Cardiac muscle cell (in vitro differentiated cells and primary cell): ENCODE measurements at regions not wholly inside any gene's neighbourhood (a gene's known extent, or its start where the extent isn't known, plus 50 kb on each side); places are given as distances from the start of the nearest gene placed in this dataset.

Experiments
- DNase-seq, 2 donors: peaks; one replicate each; pipeline versions ENCODE4 v3.0.0 to v3.0.0-alpha.2; 2010 to 2017; ENCODE audit warnings: low read depth in 1 of 2, low spot score in 1 of 2
- H3K27ac ChIP-seq: fragments of 200-600 bp; sonication (generic); 2 replicates; pipeline ENCODE4 v1.5.1; 2016
- H3K27me3 ChIP-seq: fragments of 200-600 bp; sonication (generic); 2 replicates; pipeline ENCODE4 v1.6.0; 2016; ENCODE audit warnings: control low read depth
- H3K36me3 ChIP-seq: fragments of 200-600 bp; sonication (generic); 2 replicates; pipeline ENCODE4 v1.5.1; 2016; ENCODE audit warnings: control low read depth
- H3K4me1 ChIP-seq: fragments of 200-600 bp; sonication (generic); 2 replicates; pipeline ENCODE4 v1.8.1; 2017; ENCODE audit warnings: low read depth, mild to moderate bottlenecking, mixed run types
- H3K4me3 ChIP-seq: fragments of 200-600 bp; sonication (generic); 2 replicates; pipeline ENCODE4 v1.5.1; 2016; ENCODE audit warnings: mild to moderate bottlenecking
- H3K9me3 ChIP-seq: fragments of 200-600 bp; sonication (generic); 2 replicates; pipeline ENCODE4 v1.5.1; 2017; ENCODE audit warnings: low read depth, mild to moderate bottlenecking, control low read depth
- CTCF ChIP-seq: IDR thresholded peaks from 2 replicates; pipeline ENCODE4 v1.5.1; 2012; ENCODE audit warnings: low read depth, mild to moderate bottlenecking, low read length

- Histone ChIP-seq H3K4me1 (no peaks in the 10 kb centered on the region), H3K9me3 (no peaks in the 10 kb centered on the region), H3K27me3 (no peaks in the 10 kb centered on the region), H3K36me3 (no peaks in the 10 kb centered on the region), H3K27ac (no peak overlapping the region), H3K4me3 (no peak overlapping the region)
- TF ChIP-seq CTCF = no peak
- DNase-seq = no peak
These were observed 2074.3 kb downstream of the TP53TG3F start for GRCh38 chr16:35533683-35534082.

- no peak for TF ChIP-seq CTCF
- Histone ChIP-seq H3K27ac (no peak overlapping the region), H3K9me3 (peaks cover 5% of the 10 kb centered on the region), H3K27me3 (no peaks in the 10 kb centered on the region), H3K4me1 (no peaks in the 10 kb centered on the region), H3K4me3 (no peak overlapping the region), H3K36me3 (no peaks in the 10 kb centered on the region)
- no peak for DNase-seq
These were observed 2084.1 kb downstream of the TP53TG3F start for GRCh38 chr16:35543486-35543885.

- TF ChIP-seq CTCF = no peak
- Histone ChIP-seq H3K4me3 (no peak overlapping the region), H3K27me3 (no peaks in the 10 kb centered on the region), H3K4me1 (no peaks in the 10 kb centered on the region), H3K27ac (no peak overlapping the region), H3K36me3 (no peaks in the 10 kb centered on the region), H3K9me3 (no peaks in the 10 kb centered on the region)
- no peak for DNase-seq
These were observed 2093.4 kb downstream of the TP53TG3F start for GRCh38 chr16:35552763-35553162.

GRCh38 chr16:35557731-35558130 is 2098.3 kb downstream of the TP53TG3F start:
- Histone ChIP-seq H3K27me3 (no peaks in the 10 kb centered on the region), H3K27ac (no peak overlapping the region), H3K4me1 (no peaks in the 10 kb centered on the region), H3K36me3 (no peaks in the 10 kb centered on the region), H3K4me3 (no peak overlapping the region), H3K9me3 (no peaks in the 10 kb centered on the region)
- no peak for TF ChIP-seq CTCF
- no peak for DNase-seq

GRCh38 chr16:35559911-35560636 is 2100.7 kb downstream of the TP53TG3F start:
- DNase-seq = no peak
- Histone ChIP-seq H3K27me3 (no peaks in the 10 kb centered on the region), H3K4me3 (no peak overlapping the region), H3K36me3 (no peaks in the 10 kb centered on the region), H3K9me3 (no peaks in the 10 kb centered on the region), H3K27ac (no peak overlapping the region), H3K4me1 (no peaks in the 10 kb centered on the region)
- TF ChIP-seq CTCF = no peak
